Mesenchymal stem cell (in vitro differentiated cells and primary cell): ENCODE measurements at regions not wholly inside any gene's neighbourhood (a gene's known extent, or its start where the extent isn't known, plus 50 kb on each side); places are given as distances from the start of the nearest gene placed in this dataset.

ENCODE experiments used
- DNase-seq: peaks from one replicate; pipeline ENCODE4 v3.0.0-alpha.2; 2013
- H2AFZ ChIP-seq: one replicate; pipeline ENCODE4 v1.6.1; 2013; ENCODE audit warnings: low read depth, mild to moderate bottlenecking, control low read depth, inconsistent platforms, low read length, moderate library complexity
- H2AK5ac ChIP-seq: 2 replicates; pipeline ENCODE4 v1.6.1; 2013; ENCODE audit warnings: low read length, moderate library complexity, mild to moderate bottlenecking, inconsistent platforms; ENCODE audit not compliant: severe bottlenecking
- H2BK120ac ChIP-seq: one replicate; pipeline ENCODE4 v1.6.1; 2013; ENCODE audit warnings: low read depth, mild to moderate bottlenecking, inconsistent platforms, low read length, moderate library complexity
- H2BK12ac ChIP-seq, 2 experiments: one replicate each; pipeline ENCODE4 v1.6.1; 2013; ENCODE audit warnings: inconsistent platforms in 2 of 2, low read length in 2 of 2, mild to moderate bottlenecking in 2 of 2, moderate library complexity in 2 of 2, control low read depth in 1 of 2
- H2BK15ac ChIP-seq: one replicate; pipeline ENCODE4 v1.6.1; 2013; ENCODE audit warnings: mild to moderate bottlenecking, low read depth, inconsistent platforms; ENCODE audit not compliant: poor library complexity, severe bottlenecking
- H2BK5ac ChIP-seq: 2 replicates; pipeline ENCODE4 v1.6.1; 2013; ENCODE audit warnings: low read depth, mild to moderate bottlenecking, low read length, control low read depth, inconsistent platforms; ENCODE audit not compliant: poor library complexity, severe bottlenecking
- H3K14ac ChIP-seq, 2 experiments: one replicate each; pipeline ENCODE4 v1.6.1; 2013; ENCODE audit warnings: inconsistent platforms in 2 of 2, low read length in 2 of 2, control low read depth in 1 of 2, mild to moderate bottlenecking in 1 of 2, moderate library complexity in 1 of 2
- H3K18ac ChIP-seq, 2 experiments: one replicate each; pipeline ENCODE4 v1.6.1; 2013; ENCODE audit warnings: inconsistent platforms in 2 of 2, low read length in 2 of 2, control low read depth in 1 of 2, low read depth in 1 of 2, mild to moderate bottlenecking in 1 of 2
- H3K23ac ChIP-seq, 2 experiments: one replicate each; pipeline ENCODE4 v1.6.1; 2013; ENCODE audit warnings: inconsistent platforms in 2 of 2, low read length in 2 of 2, mild to moderate bottlenecking in 2 of 2, moderate library complexity in 2 of 2, control low read depth in 1 of 2
- H3K27ac ChIP-seq: 2 replicates; pipeline ENCODE4 v1.5.1; 2013; ENCODE audit warnings: mild to moderate bottlenecking, moderate library complexity, low read length, control low read depth, inconsistent platforms; ENCODE audit not compliant: poor library complexity, severe bottlenecking
- H3K27me3 ChIP-seq, 2 experiments: 2 replicates each; pipeline versions ENCODE4 v1.6.1 to v1.7.0; 2013; ENCODE audit warnings: low read length in 2 of 2, mild to moderate bottlenecking in 2 of 2, moderate library complexity in 2 of 2, control low read depth in 1 of 2, inconsistent platforms in 1 of 2; ENCODE audit not compliant: control insufficient read depth in 1 of 2, insufficient read depth in 1 of 2
- H3K36me3 ChIP-seq, 2 experiments: 2 replicates each; pipeline versions ENCODE4 v1.6.1 to v1.7.0; 2013; ENCODE audit warnings: low read length in 2 of 2, control low read depth in 1 of 2, inconsistent platforms in 1 of 2, low read depth in 1 of 2, mild to moderate bottlenecking in 1 of 2; ENCODE audit not compliant: insufficient read depth in 2 of 2, control insufficient read depth in 1 of 2
- H3K4ac ChIP-seq, 2 experiments: one replicate each; pipeline ENCODE4 v1.6.1; 2013; ENCODE audit warnings: inconsistent platforms in 2 of 2, low read length in 2 of 2, mild to moderate bottlenecking in 2 of 2, moderate library complexity in 2 of 2, control low read depth in 1 of 2, low read depth in 1 of 2
- H3K4me1 ChIP-seq: 2 replicates; pipeline ENCODE4 v1.6.1; 2013; ENCODE audit warnings: low read depth, low read length, control low read depth; ENCODE audit not compliant: control insufficient read depth, insufficient read depth
- H3K4me2 ChIP-seq: 2 replicates; pipeline ENCODE4 v1.6.1; 2013; ENCODE audit warnings: low read length, mild to moderate bottlenecking, inconsistent platforms; ENCODE audit not compliant: poor library complexity, severe bottlenecking
- H3K4me3 ChIP-seq, 2 experiments: 2 replicates each; pipeline versions ENCODE4 v1.5.1 to v1.7.0; 2013; ENCODE audit warnings: low read length in 2 of 2, mild to moderate bottlenecking in 2 of 2, control low read depth in 1 of 2, low read depth in 1 of 2; ENCODE audit not compliant: insufficient read depth in 1 of 2
- H3K79me1 ChIP-seq: replicated peaks from 2 replicates; pipeline ENCODE4 v1.6.1; 2013; ENCODE audit warnings: mild to moderate bottlenecking, control low read depth, low read length, inconsistent platforms; ENCODE audit not compliant: poor library complexity, severe bottlenecking
- H3K9ac ChIP-seq: 2 replicates; pipeline ENCODE4 v1.7.0; 2013; ENCODE audit warnings: mild to moderate bottlenecking, low read length, moderate library complexity
- H3K9me3 ChIP-seq: 2 replicates; pipeline ENCODE4 v1.7.0; 2013; ENCODE audit warnings: mild to moderate bottlenecking, low read length; ENCODE audit not compliant: control insufficient read depth
- H4K8ac ChIP-seq: one replicate; pipeline ENCODE4 v1.6.1; 2013; ENCODE audit warnings: inconsistent platforms, mild to moderate bottlenecking, low read length, moderate library complexity
- H4K91ac ChIP-seq: one replicate; pipeline ENCODE4 v1.6.1; 2013; ENCODE audit warnings: mild to moderate bottlenecking, low read length, inconsistent platforms
- WGBS: methylation state at CpG from one replicate; pipeline ENCODE4 v1.1.7; 2013; ENCODE audit warnings: mixed read lengths; 5-methylcytosine and 5-hydroxymethylcytosine counted together

DNA sequence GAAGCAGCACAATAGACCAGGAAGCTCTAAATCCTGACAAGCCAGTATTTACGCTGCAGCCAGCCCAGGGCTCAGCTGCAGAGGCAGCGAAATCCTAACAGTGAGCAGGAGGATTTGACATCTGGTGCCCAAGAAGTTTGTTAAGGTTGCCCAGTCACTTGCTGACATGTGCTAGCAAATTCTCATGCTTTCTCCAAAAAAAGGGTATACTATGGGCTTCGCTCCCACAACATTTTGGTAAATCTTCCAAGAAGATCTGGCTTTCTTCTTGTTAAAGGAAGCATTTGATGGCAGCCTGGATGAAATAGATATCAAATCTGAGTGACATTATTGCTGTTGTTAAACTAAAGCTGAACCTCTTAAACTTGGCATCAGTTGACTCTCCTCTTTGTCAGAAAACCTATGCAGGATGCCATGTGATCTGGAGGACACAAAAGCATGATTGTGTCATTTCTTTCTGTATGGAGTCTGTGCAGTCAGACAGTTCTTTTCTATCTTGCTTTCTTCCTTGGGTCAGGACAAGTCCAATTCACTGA is 949.7 kb upstream of the RBFOX1 start:
- Histone ChIP-seq H2BK15ac (no peak overlapping the region), H4K8ac (no peak overlapping the region), H2AK5ac (no peak overlapping the region), H3K36me3 (no peaks in the 10 kb centered on the region), H3K9me3 (peaks cover 20% of the 10 kb centered on the region), H2BK5ac (no peak overlapping the region), H3K4me2 (no peak overlapping the region), H3K79me1 (no peaks in the 10 kb centered on the region), H2AFZ (no peak overlapping the region), H3K18ac (no peak overlapping the region), H3K4me3 (no peak overlapping the region), H3K9ac (no peak overlapping the region), H3K27ac (no peak overlapping the region), H3K14ac (no peak overlapping the region), H3K23ac (no peak overlapping the region), H2BK12ac (no peak overlapping the region), H3K4me1 (no peaks in the 10 kb centered on the region), H4K91ac (no peak overlapping the region), H3K4ac (no peak overlapping the region), H2BK120ac (no peak overlapping the region), H3K27me3 (no peaks in the 10 kb centered on the region)
- DNase-seq = no peak
- WGBS = 69% methylated on average over 2 of the region's 3 CpGs

DNA sequence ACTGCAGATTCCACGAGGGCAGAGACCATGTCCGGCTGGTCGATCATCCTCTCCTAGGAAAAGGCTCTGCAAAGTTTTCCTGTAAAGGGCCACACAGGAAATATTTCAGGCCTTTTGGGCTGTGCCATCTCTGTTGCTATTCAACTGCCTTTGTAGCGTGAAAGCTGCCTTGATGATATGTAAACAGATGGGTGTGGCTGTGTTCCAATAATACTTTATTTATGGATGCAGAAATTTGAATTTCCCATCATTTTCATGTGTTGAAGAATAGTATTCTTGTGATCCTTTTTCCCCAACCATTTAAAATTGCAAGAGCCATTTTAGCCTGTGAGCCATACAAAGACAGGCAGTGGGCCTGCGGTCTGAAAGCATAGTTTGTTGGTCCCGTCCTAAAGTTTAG is 950.7 kb upstream of the RBFOX1 start:
- no peaks in the 10 kb centered on the region for H3K27me3 ChIP-seq
- H3K9me3 ChIP-seq = peaks cover 24% of the 10 kb centered on the region
- DNase-seq = no peak
- peak overlapping the region; percentile 1 for H3K4me2 ChIP-seq
- H3K4ac ChIP-seq = no peak overlapping the region
- H3K9ac ChIP-seq = no peak overlapping the region
- H2BK12ac ChIP-seq = no peak overlapping the region
- H2BK120ac ChIP-seq = no peak overlapping the region
- no peaks in the 10 kb centered on the region for H3K4me1 ChIP-seq
- no peak overlapping the region for H3K23ac ChIP-seq
- no peak overlapping the region for H3K18ac ChIP-seq
- no peak overlapping the region for H3K27ac ChIP-seq
- 77% methylated on average over 6 of the region's 6 CpGs for WGBS
- H4K8ac ChIP-seq = no peak overlapping the region
- no peaks in the 10 kb centered on the region for H3K36me3 ChIP-seq
- H3K14ac ChIP-seq = no peak overlapping the region
- H3K4me3 ChIP-seq = no peak overlapping the region
- H2BK5ac ChIP-seq = no peak overlapping the region
- H3K79me1 ChIP-seq = no peaks in the 10 kb centered on the region
- no peak overlapping the region for H2AK5ac ChIP-seq
- H4K91ac ChIP-seq = no peak overlapping the region
- no peak overlapping the region for H2BK15ac ChIP-seq
- no peak overlapping the region for H2AFZ ChIP-seq

DNA sequence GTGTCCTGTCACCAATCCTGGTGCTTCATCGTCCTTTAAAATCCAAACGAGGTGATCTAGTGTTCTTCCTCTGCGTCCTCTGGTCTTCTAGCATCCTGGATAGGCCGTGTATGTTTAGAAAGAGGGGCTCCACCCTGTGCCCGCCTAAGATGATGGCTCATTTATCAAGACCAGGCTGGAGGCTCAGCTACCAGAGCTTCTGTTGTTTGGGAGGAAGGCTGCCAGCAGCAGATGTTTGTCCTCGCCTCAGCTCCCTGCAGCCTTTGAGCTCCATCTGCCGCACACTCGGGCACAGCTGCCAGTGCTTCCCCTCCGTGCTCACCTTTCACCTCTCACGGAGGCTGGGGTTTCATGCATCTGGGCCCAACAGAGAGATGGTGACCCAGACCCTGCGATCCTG is 954.7 kb upstream of the RBFOX1 start:
- Histone ChIP-seq H2AFZ (no peak overlapping the region), H3K14ac (no peak overlapping the region), H2BK15ac (no peak overlapping the region), H4K8ac (no peak overlapping the region), H3K4me1 (no peaks in the 10 kb centered on the region), H2BK5ac (no peak overlapping the region), H2BK120ac (no peak overlapping the region), H2BK12ac (no peak overlapping the region), H3K9ac (no peak overlapping the region), H3K36me3 (no peaks in the 10 kb centered on the region), H3K4ac (no peak overlapping the region), H3K23ac (no peak overlapping the region), H3K18ac (no peak overlapping the region), H3K79me1 (no peaks in the 10 kb centered on the region), H3K27me3 (no peaks in the 10 kb centered on the region), H4K91ac (no peak overlapping the region), H2AK5ac (no peak overlapping the region), H3K27ac (no peak overlapping the region), H3K4me2 (no peak overlapping the region), H3K4me3 (no peak overlapping the region), H3K9me3 (peaks cover 20% of the 10 kb centered on the region)
- DNase-seq = no peak
- WGBS = 74% methylated on average over 11 of the region's 11 CpGs

DNA sequence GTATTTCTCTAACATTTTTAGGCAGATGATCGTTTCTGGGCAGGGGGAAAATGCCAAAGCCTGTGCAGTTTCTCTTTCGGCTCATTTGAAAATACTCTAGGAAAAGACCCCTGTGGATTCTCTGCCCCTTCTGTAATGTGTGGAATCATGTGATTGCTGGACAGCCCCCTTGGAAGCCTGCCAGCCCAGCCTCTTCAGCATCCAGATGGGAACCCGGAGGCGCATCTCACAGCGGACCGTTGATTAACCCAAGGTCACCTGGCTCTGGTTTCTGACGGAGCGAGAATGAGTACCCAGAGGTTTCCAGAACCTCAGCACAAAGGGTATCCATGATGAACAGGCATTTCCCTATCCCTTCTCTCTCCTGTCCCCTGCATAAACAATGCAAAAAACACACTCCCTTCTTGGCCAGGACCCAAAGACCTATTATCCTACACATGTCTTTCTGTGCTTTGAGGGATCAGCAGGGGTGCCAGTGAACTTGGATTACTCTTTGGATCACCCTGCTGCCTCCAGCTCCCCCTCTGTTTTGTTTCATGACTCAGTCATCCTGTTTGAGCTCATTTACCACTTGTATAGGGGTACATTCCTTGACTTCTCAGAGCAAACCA is 957.1 kb upstream of the RBFOX1 start:
- no peak overlapping the region for H2BK5ac ChIP-seq
- H3K9ac ChIP-seq = no peak overlapping the region
- no peak overlapping the region for H3K4ac ChIP-seq
- H3K4me2 ChIP-seq = no peak overlapping the region
- no peaks in the 10 kb centered on the region for H3K79me1 ChIP-seq
- H3K9me3 ChIP-seq = peaks cover 32% of the 10 kb centered on the region
- no peak overlapping the region for H3K18ac ChIP-seq
- H3K23ac ChIP-seq = no peak overlapping the region
- no peak overlapping the region for H4K91ac ChIP-seq
- no peak overlapping the region for H4K8ac ChIP-seq
- no peak overlapping the region for H3K14ac ChIP-seq
- H3K36me3 ChIP-seq = no peaks in the 10 kb centered on the region
- no peaks in the 10 kb centered on the region for H3K4me1 ChIP-seq
- H3K4me3 ChIP-seq = no peak overlapping the region
- H3K27me3 ChIP-seq = no peaks in the 10 kb centered on the region
- H2BK12ac ChIP-seq = no peak overlapping the region
- no peak for DNase-seq
- H2AFZ ChIP-seq = no peak overlapping the region
- no peak overlapping the region for H2BK15ac ChIP-seq
- no peak overlapping the region for H2AK5ac ChIP-seq
- WGBS = 56% methylated on average over 8 of the region's 8 CpGs
- H2BK120ac ChIP-seq = no peak overlapping the region
- no peak overlapping the region for H3K27ac ChIP-seq
